T-helper 2 cell treated with Interferon-gamma antibody and Interleukin-4, amounts not matched to agents 5 μg/mL and 100 μg/mL, for 36 hours (primary cell): ENCODE measurements at regions not wholly inside any gene's neighbourhood (a gene's known extent, or its start where the extent isn't known, plus 50 kb on each side); places are given as distances from the start of the nearest gene placed in this dataset.
"Not testable (repeated sequence)": the region's sequence is repeated elsewhere in the genome, so short reads cannot be mapped to it uniquely, and the experiment has no call there.

Experiments used
- DNase-seq: peaks from one replicate; pipeline ENCODE4 v3.0.0; 2021; ENCODE audit warnings: low spot score
- H3K27ac Mint-ChIP-seq: one replicate; pipeline ENCODE4 v1.8.0; 2021; ENCODE audit warnings: mild to moderate bottlenecking, mixed read lengths
- H3K27me3 Mint-ChIP-seq: one replicate; pipeline ENCODE4 v1.8.0; 2021; ENCODE audit warnings: low read depth, mixed read lengths
- H3K36me3 Mint-ChIP-seq: one replicate; pipeline ENCODE4 v1.8.0; 2021; ENCODE audit warnings: low read depth, mixed read lengths
- H3K4me1 Mint-ChIP-seq: one replicate; pipeline ENCODE4 v1.8.0; 2021; ENCODE audit warnings: low read depth, mixed read lengths
- H3K4me3 Mint-ChIP-seq: one replicate; pipeline ENCODE4 v1.8.0; 2022; ENCODE audit warnings: mild to moderate bottlenecking, moderate library complexity, mixed read lengths
- H3K9me3 Mint-ChIP-seq: one replicate; pipeline ENCODE4 v1.8.0; 2021; ENCODE audit warnings: mixed read lengths

DNA sequence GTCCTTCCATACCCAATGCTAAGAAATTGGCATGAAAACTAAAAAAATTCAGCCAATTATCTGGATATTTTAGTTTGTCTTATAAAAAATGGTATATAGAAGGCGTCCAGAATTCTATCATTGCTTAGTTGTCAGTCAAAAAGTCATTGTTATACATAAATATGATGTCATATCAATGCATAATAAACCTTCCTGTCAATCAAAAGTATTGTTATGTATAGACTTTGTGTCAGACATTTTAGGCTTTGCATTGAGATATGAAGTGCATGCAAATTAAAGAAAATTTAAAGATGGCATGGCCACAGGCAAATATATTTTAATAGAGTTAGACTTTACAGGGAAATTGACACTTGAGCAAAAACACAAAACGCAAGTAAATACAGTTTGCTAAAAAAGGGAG is 173.4 kb upstream of the FANCL start:
- Mint-ChIP-seq H3K36me3 (no peaks in the 10 kb centered on the region), H3K4me1 (no peaks in the 10 kb centered on the region), H3K4me3 (no peak overlapping the region), H3K27ac (no peak overlapping the region), H3K27me3 (no peaks in the 10 kb centered on the region), H3K9me3 (no peaks in the 10 kb centered on the region)
- no peak for DNase-seq

DNA sequence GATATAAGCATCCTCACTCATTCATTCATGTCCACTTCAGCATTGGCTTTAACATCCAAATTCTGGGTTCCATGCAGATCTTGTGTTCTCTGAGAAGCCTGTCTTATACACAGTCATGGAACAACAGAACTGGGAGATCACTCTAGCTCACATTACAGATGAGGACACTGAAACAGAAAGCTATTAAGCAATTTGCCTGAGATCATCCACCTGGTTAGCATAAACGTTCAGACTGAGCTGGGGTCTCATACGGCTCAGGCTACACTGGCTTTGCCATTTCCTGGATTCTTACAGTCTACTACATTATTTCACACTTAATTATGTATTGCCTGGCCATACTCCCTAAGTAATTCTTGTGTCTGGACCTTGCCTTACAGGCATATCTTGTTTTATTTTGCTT is 169.4 kb upstream of the FANCL start:
- no peak overlapping the region for H3K27ac Mint-ChIP-seq
- no peak for DNase-seq
- H3K36me3 Mint-ChIP-seq, result no peaks in the 10 kb centered on the region
- no peaks in the 10 kb centered on the region for H3K27me3 Mint-ChIP-seq
- H3K4me3 Mint-ChIP-seq, result no peak overlapping the region
- H3K9me3 Mint-ChIP-seq, result no peaks in the 10 kb centered on the region
- H3K4me1 Mint-ChIP-seq, result no peaks in the 10 kb centered on the region

DNA sequence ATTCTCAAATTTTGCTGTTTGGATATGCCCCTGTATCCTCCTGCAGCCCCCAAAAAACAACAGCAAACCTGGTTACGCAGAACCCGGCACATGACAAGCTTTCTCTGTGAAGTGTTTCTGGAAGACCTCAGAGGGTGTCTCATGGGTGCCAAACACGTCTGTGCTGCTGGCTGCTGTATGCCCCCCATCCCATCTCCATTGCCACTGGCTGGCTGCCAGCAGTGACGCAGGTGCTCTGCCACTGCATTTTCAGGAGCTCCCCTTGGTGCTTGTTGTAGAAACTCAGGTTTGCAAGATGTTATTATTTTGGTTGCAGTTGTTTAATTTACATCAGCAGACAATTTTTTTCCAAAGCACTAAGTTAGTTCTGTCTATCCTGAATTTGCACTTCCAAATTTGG is 166.4 kb upstream of the FANCL start:
- H3K4me1 Mint-ChIP-seq, result no peaks in the 10 kb centered on the region
- H3K27ac Mint-ChIP-seq, result no peak overlapping the region
- no peak overlapping the region for H3K4me3 Mint-ChIP-seq
- H3K9me3 Mint-ChIP-seq, result no peaks in the 10 kb centered on the region
- no peaks in the 10 kb centered on the region for H3K36me3 Mint-ChIP-seq
- peaks cover 3% of the 10 kb centered on the region for H3K27me3 Mint-ChIP-seq
- no peak for DNase-seq

DNA sequence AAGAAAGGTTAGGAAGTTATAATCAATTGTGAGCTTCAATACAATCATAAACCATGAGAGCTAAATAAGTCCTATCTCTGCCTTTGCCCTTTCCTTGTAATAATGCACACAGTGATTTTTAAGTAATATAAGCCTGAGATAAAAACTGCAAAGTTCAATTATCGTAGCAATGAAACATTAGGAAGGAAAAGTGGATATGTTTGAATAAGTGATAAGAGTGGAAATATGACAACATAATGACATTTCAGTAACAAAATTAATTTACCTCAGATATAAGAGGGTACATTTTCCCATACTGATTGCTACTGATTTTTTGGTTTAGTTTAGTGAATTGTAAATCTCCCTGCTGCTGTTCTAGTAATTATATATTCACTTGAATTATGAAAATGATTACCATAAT is 164.2 kb upstream of the FANCL start:
- no peak overlapping the region for H3K4me3 Mint-ChIP-seq
- H3K36me3 Mint-ChIP-seq, result no peaks in the 10 kb centered on the region
- H3K27ac Mint-ChIP-seq, result no peak overlapping the region
- H3K27me3 Mint-ChIP-seq, result peaks cover 3% of the 10 kb centered on the region
- H3K4me1 Mint-ChIP-seq, result no peaks in the 10 kb centered on the region
- DNase-seq, result no peak
- no peaks in the 10 kb centered on the region for H3K9me3 Mint-ChIP-seq

DNA sequence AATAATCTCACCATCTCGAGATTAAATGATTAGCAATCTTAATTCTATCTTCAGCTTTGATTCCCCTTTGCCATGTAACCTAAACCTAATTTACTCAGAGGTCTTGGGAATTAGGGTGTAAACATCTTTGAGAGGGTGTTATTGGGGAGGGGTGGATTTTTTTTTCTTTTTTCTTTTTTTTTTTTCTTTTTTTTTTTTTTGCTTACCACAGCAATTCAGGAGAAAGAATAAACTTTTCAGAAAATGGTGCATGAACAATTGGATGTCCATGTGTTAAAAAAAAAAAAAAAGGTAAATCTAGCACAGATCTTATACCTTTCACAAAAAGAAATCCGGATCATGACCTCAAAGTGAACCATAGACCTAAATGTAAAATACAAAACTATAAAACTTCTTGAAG is 160.8 kb upstream of the FANCL start:
- no peak overlapping the region for H3K27ac Mint-ChIP-seq

DNA sequence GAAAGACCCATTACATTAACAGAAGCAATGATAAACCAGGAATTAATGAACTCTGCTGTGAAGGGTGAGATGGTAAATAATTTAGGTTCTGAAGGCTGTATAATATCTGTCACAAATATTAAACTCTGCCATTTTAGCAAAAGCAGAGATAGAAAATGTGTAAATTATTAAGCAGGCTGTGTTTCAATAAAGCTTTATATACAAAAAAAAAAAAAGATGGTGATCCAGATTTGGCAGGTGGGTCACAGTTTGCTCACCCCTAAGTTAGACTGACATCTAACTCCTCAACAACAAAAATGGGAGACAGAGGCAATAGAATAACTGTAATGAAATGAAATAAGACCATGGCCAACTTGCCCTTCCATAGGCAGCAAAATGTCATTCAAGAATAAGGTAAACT is 157.3 kb upstream of the FANCL start:
- H3K9me3 Mint-ChIP-seq, result no peaks in the 10 kb centered on the region
- DNase-seq, result no peak
- H3K27ac Mint-ChIP-seq, result no peak overlapping the region
- no peaks in the 10 kb centered on the region for H3K36me3 Mint-ChIP-seq
- H3K27me3 Mint-ChIP-seq, result peaks cover 2% of the 10 kb centered on the region
- H3K4me1 Mint-ChIP-seq, result no peaks in the 10 kb centered on the region
- no peak overlapping the region for H3K4me3 Mint-ChIP-seq

More for the DNA sequence above, 160.8 kb upstream of the FANCL start:
- DNase-seq, result no peak
- Mint-ChIP-seq H3K4me1 (no peaks in the 10 kb centered on the region), H3K27me3 (peaks cover 6% of the 10 kb centered on the region), H3K9me3 (no peaks in the 10 kb centered on the region), H3K36me3 (no peaks in the 10 kb centered on the region), H3K4me3 (no peak overlapping the region)

DNA sequence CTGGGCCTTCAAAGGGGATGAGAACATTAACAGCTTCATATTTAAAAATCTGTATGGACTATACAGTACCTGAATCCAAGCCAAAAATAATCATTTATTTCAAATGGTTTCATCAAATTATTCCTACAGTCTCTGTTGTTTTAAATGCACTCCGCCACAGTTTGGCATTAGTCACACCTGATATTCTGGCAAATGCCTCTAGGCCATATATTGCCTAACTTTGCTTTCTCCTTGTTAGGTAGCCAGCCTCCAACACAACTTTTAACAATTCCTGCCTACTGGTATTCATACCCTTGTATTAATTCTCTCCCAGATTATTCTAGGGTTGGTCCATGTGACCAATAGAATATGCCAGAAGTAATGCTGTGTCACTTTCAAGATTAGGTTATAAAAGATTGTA is 146.6 kb upstream of the FANCL start:
- DNase-seq, result no peak
- H3K4me1 Mint-ChIP-seq, result no peaks in the 10 kb centered on the region
- H3K9me3 Mint-ChIP-seq, result no peaks in the 10 kb centered on the region
- no peaks in the 10 kb centered on the region for H3K27me3 Mint-ChIP-seq
- no peak overlapping the region for H3K4me3 Mint-ChIP-seq
- H3K36me3 Mint-ChIP-seq, result no peaks in the 10 kb centered on the region
- H3K27ac Mint-ChIP-seq, result no peak overlapping the region

- not testable (repeated sequence) for H3K27ac Mint-ChIP-seq, DNase-seq, H3K4me1 Mint-ChIP-seq, H3K9me3 Mint-ChIP-seq, H3K27me3 Mint-ChIP-seq, H3K36me3 Mint-ChIP-seq, H3K4me3 Mint-ChIP-seq
These were observed 145.8 kb upstream of the FANCL start for GRCh38 chr2:58386904-58387303.

GRCh38 chr2:58378152-58378551 is 137.0 kb upstream of the FANCL start:
- no peaks in the 10 kb centered on the region for H3K27me3 Mint-ChIP-seq
- no peak overlapping the region for H3K4me3 Mint-ChIP-seq
- no peaks in the 10 kb centered on the region for H3K4me1 Mint-ChIP-seq
- H3K36me3 Mint-ChIP-seq, result no peaks in the 10 kb centered on the region
- DNase-seq, result no peak
- no peak overlapping the region for H3K27ac Mint-ChIP-seq
- no peaks in the 10 kb centered on the region for H3K9me3 Mint-ChIP-seq

- Mint-ChIP-seq H3K27me3 (no peaks in the 10 kb centered on the region), H3K4me1 (no peaks in the 10 kb centered on the region), H3K9me3 (no peaks in the 10 kb centered on the region), H3K27ac (no peak overlapping the region), H3K36me3 (no peaks in the 10 kb centered on the region), H3K4me3 (no peak overlapping the region)
- DNase-seq, result no peak
These were observed 136.1 kb upstream of the FANCL start for GRCh38 chr2:58377181-58377580.

DNA sequence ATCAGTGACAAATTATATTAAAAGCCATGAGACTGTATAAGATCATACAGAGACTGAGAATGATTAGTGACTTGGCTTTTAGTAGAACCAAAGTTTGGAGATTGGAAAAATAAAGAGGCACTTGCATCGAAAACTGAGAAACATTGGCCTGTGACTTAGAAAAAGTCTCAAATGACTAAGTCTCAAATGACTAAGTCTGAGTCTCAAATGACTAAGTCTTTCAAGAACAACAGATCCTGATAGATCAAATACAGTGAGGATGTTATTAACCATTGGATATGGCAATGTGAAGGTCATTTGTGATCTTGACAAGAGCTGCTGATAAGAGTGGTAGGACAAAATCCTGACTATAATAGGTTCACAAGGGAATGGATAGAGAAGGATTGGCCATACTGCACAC is 135.5 kb upstream of the FANCL start:
- Mint-ChIP-seq H3K9me3 (no peaks in the 10 kb centered on the region), H3K27ac (no peak overlapping the region), H3K4me1 (no peaks in the 10 kb centered on the region), H3K4me3 (no peak overlapping the region), H3K27me3 (no peaks in the 10 kb centered on the region), H3K36me3 (no peaks in the 10 kb centered on the region)
- DNase-seq, result no peak

DNA sequence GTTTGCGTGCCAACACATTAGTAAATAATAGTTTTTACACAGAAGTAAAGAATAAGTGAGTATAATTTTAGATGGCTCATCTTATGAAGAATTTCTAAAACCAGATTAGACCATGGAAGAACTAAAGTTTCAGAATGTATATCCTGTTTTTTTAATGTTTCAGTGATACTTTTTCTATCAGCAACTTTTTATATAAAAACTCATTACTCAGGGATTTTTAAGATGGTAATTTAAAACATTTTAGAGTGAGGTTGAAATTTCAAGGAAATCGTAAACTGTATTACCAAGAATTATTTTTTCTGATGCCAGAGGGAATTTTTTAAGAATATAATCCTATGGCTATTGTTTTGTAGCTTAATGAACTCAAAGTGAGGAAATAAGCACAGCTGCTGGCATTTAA is 128.5 kb upstream of the FANCL start:
- H3K27ac Mint-ChIP-seq, result no peak overlapping the region
- H3K36me3 Mint-ChIP-seq, result no peaks in the 10 kb centered on the region
- DNase-seq, result no peak
- no peaks in the 10 kb centered on the region for H3K4me1 Mint-ChIP-seq
- H3K27me3 Mint-ChIP-seq, result peaks cover 10% of the 10 kb centered on the region
- H3K9me3 Mint-ChIP-seq, result no peaks in the 10 kb centered on the region
- H3K4me3 Mint-ChIP-seq, result no peak overlapping the region

DNA sequence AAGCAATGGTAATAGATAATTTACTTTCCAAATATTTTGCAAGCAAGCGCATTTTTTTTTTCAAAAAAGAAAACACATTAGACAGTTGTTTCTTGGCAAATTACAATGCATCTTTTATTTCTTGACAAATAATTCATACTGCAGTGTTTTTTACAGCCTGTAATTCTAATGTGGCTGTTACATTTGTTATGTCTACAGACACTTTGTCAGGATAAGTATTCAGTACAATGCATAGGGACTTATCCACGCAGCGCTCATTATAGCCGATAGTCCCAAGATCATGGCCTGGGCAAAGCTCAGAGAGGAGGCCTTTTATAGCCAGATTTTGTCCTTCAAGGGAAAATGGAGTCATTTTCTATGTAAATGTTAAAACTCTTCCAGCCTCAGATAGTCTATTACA is 123.0 kb upstream of the FANCL start:
- H3K4me3 Mint-ChIP-seq, result no peak overlapping the region
- no peaks in the 10 kb centered on the region for H3K4me1 Mint-ChIP-seq
- peaks cover 20% of the 10 kb centered on the region for H3K27me3 Mint-ChIP-seq
- no peak for DNase-seq
- H3K27ac Mint-ChIP-seq, result no peak overlapping the region
- no peaks in the 10 kb centered on the region for H3K36me3 Mint-ChIP-seq
- no peaks in the 10 kb centered on the region for H3K9me3 Mint-ChIP-seq

GRCh38 chr2:58358026-58358425 is 116.9 kb upstream of the FANCL start:
- Mint-ChIP-seq H3K4me3 (no peak overlapping the region), H3K27me3 (peaks cover 36% of the 10 kb centered on the region), H3K27ac (no peak overlapping the region), H3K36me3 (no peaks in the 10 kb centered on the region), H3K4me1 (no peaks in the 10 kb centered on the region), H3K9me3 (no peaks in the 10 kb centered on the region)
- no peak for DNase-seq

- Mint-ChIP-seq H3K36me3 (no peaks in the 10 kb centered on the region), H3K27ac (no peak overlapping the region), H3K27me3 (peaks cover 39% of the 10 kb centered on the region), H3K4me3 (no peak overlapping the region), H3K4me1 (no peaks in the 10 kb centered on the region), H3K9me3 (no peaks in the 10 kb centered on the region)
- DNase-seq, result no peak
These were observed 116.4 kb upstream of the FANCL start for GRCh38 chr2:58357521-58357920.

GRCh38 chr2:58354230-58354629 is 113.1 kb upstream of the FANCL start:
- H3K4me1 Mint-ChIP-seq, result peaks cover 3% of the 10 kb centered on the region
- no peak overlapping the region for H3K4me3 Mint-ChIP-seq
- no peaks in the 10 kb centered on the region for H3K9me3 Mint-ChIP-seq
- H3K27me3 Mint-ChIP-seq, result peaks cover 48% of the 10 kb centered on the region
- H3K27ac Mint-ChIP-seq, result no peak overlapping the region
- H3K36me3 Mint-ChIP-seq, result no peaks in the 10 kb centered on the region
- DNase-seq, result no peak
